ENCODE measurements at regions not wholly inside any gene's neighbourhood (a gene's known extent, or its start where the extent isn't known, plus 50 kb on each side); places are given as distances from the start of the nearest gene placed in this dataset.
A peak's percentile ranks its signal among the peaks of the same experiment; 100 is the strongest.

- Histone ChIP-seq H3K9me3 (ENCODE audit: control insufficient read depth in 2 of 2, low read length in 2 of 2) (no peaks in the 10 kb centered on the region), H3K36me3 (ENCODE audit: control insufficient read depth, insufficient read depth, low read length) (no peaks in the 10 kb centered on the region), H3K27ac (ENCODE audit: insufficient read depth, low read length, poor library complexity, severe bottlenecking) (no peak overlapping the region), H3K27me3 (ENCODE audit: control insufficient read depth, insufficient read depth, low read length) (no peaks in the 10 kb centered on the region), H3K4me1 (ENCODE audit: control insufficient read depth, insufficient read depth, low read length, poor library complexity, severe bottlenecking) (no peaks in the 10 kb centered on the region), H3K4me3 (ENCODE audit: low read depth, low read length) (no peak overlapping the region)
- Mint-ChIP-seq H3K9me3 (peaks cover 0 to 2% (median 0%) of the 10 kb centered on the region in 7 donors), H3K36me3 (no peaks in the 10 kb centered on the region), H3K4me1 (no peaks in the 10 kb centered on the region), H3K27ac (no peak overlapping the region), H3K4me3 (no peak overlapping the region), H3K27me3 (no peaks in the 10 kb centered on the region)
- no peak for DNase-seq
- no peak for ATAC-seq (ENCODE audit: low read depth in 2 of 2)
Observed at GRCh38 chr19:30880151-30880550, 469.1 kb downstream of the TSHZ3 start.

GRCh38 chr19:30879736-30880135, 469.5 kb downstream of the TSHZ3 start:
- no peak for ATAC-seq (ENCODE audit: low read depth in 2 of 2)
- H3K27ac ChIP-seq (ENCODE audit: insufficient read depth, low read length, poor library complexity, severe bottlenecking) = no peak overlapping the region
- Mint-ChIP-seq H3K27ac (peak overlapping the region in 1 of 3 donors; percentile 54), H3K4me1 (no peaks in the 10 kb centered on the region), H3K4me3 (no peak overlapping the region), H3K36me3 (no peaks in the 10 kb centered on the region), H3K27me3 (no peaks in the 10 kb centered on the region), H3K9me3 (peaks cover 0 to 2% (median 0%) of the 10 kb centered on the region in 7 donors)
- DNase-seq = no peak
- H3K36me3 ChIP-seq (ENCODE audit: control insufficient read depth, insufficient read depth, low read length) = no peaks in the 10 kb centered on the region
- no peak overlapping the region for H3K4me3 ChIP-seq (ENCODE audit: low read depth, low read length)
- no peaks in the 10 kb centered on the region for H3K4me1 ChIP-seq (ENCODE audit: control insufficient read depth, insufficient read depth, low read length, poor library complexity, severe bottlenecking)
- no peaks in the 10 kb centered on the region for H3K9me3 ChIP-seq (ENCODE audit: control insufficient read depth in 2 of 2, low read length in 2 of 2)
- H3K27me3 ChIP-seq (ENCODE audit: control insufficient read depth, insufficient read depth, low read length) = no peaks in the 10 kb centered on the region

- Histone ChIP-seq H3K4me1 (ENCODE audit: control insufficient read depth, insufficient read depth, low read length, poor library complexity, severe bottlenecking) (no peaks in the 10 kb centered on the region), H3K36me3 (ENCODE audit: control insufficient read depth, insufficient read depth, low read length) (no peaks in the 10 kb centered on the region), H3K27me3 (ENCODE audit: control insufficient read depth, insufficient read depth, low read length) (no peaks in the 10 kb centered on the region), H3K27ac (ENCODE audit: insufficient read depth, low read length, poor library complexity, severe bottlenecking) (no peak overlapping the region), H3K4me3 (ENCODE audit: low read depth, low read length) (no peak overlapping the region), H3K9me3 (ENCODE audit: control insufficient read depth in 2 of 2, low read length in 2 of 2) (no peaks in the 10 kb centered on the region)
- Mint-ChIP-seq H3K36me3 (no peaks in the 10 kb centered on the region), H3K27ac (peak overlapping the region in 1 of 3 donors; percentile 54), H3K9me3 (peaks cover 0 to 2% (median 0%) of the 10 kb centered on the region in 7 donors), H3K4me3 (no peak overlapping the region), H3K27me3 (no peaks in the 10 kb centered on the region), H3K4me1 (no peaks in the 10 kb centered on the region)
- no peak for DNase-seq
- no peak for ATAC-seq (ENCODE audit: low read depth in 2 of 2)
Observed at GRCh38 chr19:30879225-30879624, 470.0 kb downstream of the TSHZ3 start.

GRCh38 chr19:30878495-30878894, 470.7 kb downstream of the TSHZ3 start:
- DNase-seq = no peak
- no peaks in the 10 kb centered on the region for H3K4me1 Mint-ChIP-seq
- H3K27me3 ChIP-seq (ENCODE audit: control insufficient read depth, insufficient read depth, low read length) = no peaks in the 10 kb centered on the region
- no peak overlapping the region for H3K4me3 Mint-ChIP-seq
- H3K9me3 ChIP-seq (ENCODE audit: control insufficient read depth in 2 of 2, low read length in 2 of 2) = no peaks in the 10 kb centered on the region
- no peaks in the 10 kb centered on the region for H3K4me1 ChIP-seq (ENCODE audit: control insufficient read depth, insufficient read depth, low read length, poor library complexity, severe bottlenecking)
- peaks cover 0 to 2% (median 0%) of the 10 kb centered on the region in 7 donors for H3K9me3 Mint-ChIP-seq
- no peaks in the 10 kb centered on the region for H3K27me3 Mint-ChIP-seq
- no peaks in the 10 kb centered on the region for H3K36me3 ChIP-seq (ENCODE audit: control insufficient read depth, insufficient read depth, low read length)
- no peak for ATAC-seq (ENCODE audit: low read depth in 2 of 2)
- peak overlapping the region in 1 of 3 donors; percentile 0 for H3K27ac Mint-ChIP-seq
- H3K4me3 ChIP-seq (ENCODE audit: low read depth, low read length) = no peak overlapping the region
- no peak overlapping the region for H3K27ac ChIP-seq (ENCODE audit: insufficient read depth, low read length, poor library complexity, severe bottlenecking)
- no peaks in the 10 kb centered on the region for H3K36me3 Mint-ChIP-seq

- DNase-seq (no peak), ATAC-seq (ENCODE audit: low read depth in 2 of 2) (no peak)
- Mint-ChIP-seq H3K9me3 (peaks cover 0 to 2% (median 0%) of the 10 kb centered on the region in 7 donors), H3K36me3 (no peaks in the 10 kb centered on the region), H3K27ac (no peak overlapping the region), H3K4me1 (no peaks in the 10 kb centered on the region), H3K4me3 (no peak overlapping the region), H3K27me3 (no peaks in the 10 kb centered on the region)
- H3K9me3 ChIP-seq (ENCODE audit: control insufficient read depth in 2 of 2, low read length in 2 of 2) = no peaks in the 10 kb centered on the region
- no peaks in the 10 kb centered on the region for H3K27me3 ChIP-seq (ENCODE audit: control insufficient read depth, insufficient read depth, low read length)
- no peak overlapping the region for H3K27ac ChIP-seq (ENCODE audit: insufficient read depth, low read length, poor library complexity, severe bottlenecking)
- no peak overlapping the region for H3K4me3 ChIP-seq (ENCODE audit: low read depth, low read length)
- H3K4me1 ChIP-seq (ENCODE audit: control insufficient read depth, insufficient read depth, low read length, poor library complexity, severe bottlenecking) = no peaks in the 10 kb centered on the region
- no peaks in the 10 kb centered on the region for H3K36me3 ChIP-seq (ENCODE audit: control insufficient read depth, insufficient read depth, low read length)
Observed at GRCh38 chr19:30877661-30878113, 471.5 kb downstream of the TSHZ3 start.

GRCh38 chr19:30873691-30874090, 475.5 kb downstream of the TSHZ3 start:
- Mint-ChIP-seq H3K4me3 (no peak overlapping the region), H3K27ac (no peak overlapping the region), H3K36me3 (no peaks in the 10 kb centered on the region)

GRCh38 chr19:30873003-30873402, 476.2 kb downstream of the TSHZ3 start:
- H3K4me1 Mint-ChIP-seq = no peaks in the 10 kb centered on the region
- H3K36me3 Mint-ChIP-seq = no peaks in the 10 kb centered on the region

More at GRCh38 chr19:30873691-30874090, 475.5 kb downstream of the TSHZ3 start:
- ATAC-seq (ENCODE audit: low read depth in 2 of 2) (no peak), DNase-seq (no peak)
- no peaks in the 10 kb centered on the region for H3K4me1 ChIP-seq (ENCODE audit: control insufficient read depth, insufficient read depth, low read length, poor library complexity, severe bottlenecking)
- H3K4me3 ChIP-seq (ENCODE audit: low read depth, low read length) = no peak overlapping the region
- H3K27me3 Mint-ChIP-seq = no peaks in the 10 kb centered on the region
- H3K9me3 ChIP-seq (ENCODE audit: control insufficient read depth in 2 of 2, low read length in 2 of 2) = no peaks in the 10 kb centered on the region
- H3K9me3 Mint-ChIP-seq = no peaks in the 10 kb centered on the region
- H3K27ac ChIP-seq (ENCODE audit: insufficient read depth, low read length, poor library complexity, severe bottlenecking) = no peak overlapping the region
- H3K36me3 ChIP-seq (ENCODE audit: control insufficient read depth, insufficient read depth, low read length) = no peaks in the 10 kb centered on the region
- no peaks in the 10 kb centered on the region for H3K27me3 ChIP-seq (ENCODE audit: control insufficient read depth, insufficient read depth, low read length)
- H3K4me1 Mint-ChIP-seq = no peaks in the 10 kb centered on the region

GRCh38 chr19:30871979-30872378, 477.3 kb downstream of the TSHZ3 start:
- ATAC-seq (ENCODE audit: low read depth in 2 of 2) = no peak

More at GRCh38 chr19:30873003-30873402, 476.2 kb downstream of the TSHZ3 start:
- H3K27ac ChIP-seq (ENCODE audit: insufficient read depth, low read length, poor library complexity, severe bottlenecking) = no peak overlapping the region
- H3K36me3 ChIP-seq (ENCODE audit: control insufficient read depth, insufficient read depth, low read length) = no peaks in the 10 kb centered on the region
- peaks cover 0 to under 1% (median 0%) of the 10 kb centered on the region in 7 donors for H3K9me3 Mint-ChIP-seq
- no peak overlapping the region for H3K4me3 ChIP-seq (ENCODE audit: low read depth, low read length)
- H3K9me3 ChIP-seq (ENCODE audit: control insufficient read depth in 2 of 2, low read length in 2 of 2) = no peaks in the 10 kb centered on the region
- H3K27me3 Mint-ChIP-seq = no peaks in the 10 kb centered on the region
- no peaks in the 10 kb centered on the region for H3K27me3 ChIP-seq (ENCODE audit: control insufficient read depth, insufficient read depth, low read length)
- ATAC-seq (ENCODE audit: low read depth in 2 of 2) (no peak), DNase-seq (no peak)
- H3K4me3 Mint-ChIP-seq = no peak overlapping the region
- H3K27ac Mint-ChIP-seq = no peak overlapping the region
- H3K4me1 ChIP-seq (ENCODE audit: control insufficient read depth, insufficient read depth, low read length, poor library complexity, severe bottlenecking) = no peaks in the 10 kb centered on the region

More at GRCh38 chr19:30871979-30872378, 477.3 kb downstream of the TSHZ3 start:
- Mint-ChIP-seq H3K36me3 (no peaks in the 10 kb centered on the region), H3K4me1 (no peaks in the 10 kb centered on the region), H3K27me3 (no peaks in the 10 kb centered on the region), H3K4me3 (no peak overlapping the region), H3K9me3 (peaks cover 0 to 3% (median 0%) of the 10 kb centered on the region in 7 donors), H3K27ac (no peak overlapping the region)
- Histone ChIP-seq H3K9me3 (ENCODE audit: control insufficient read depth in 2 of 2, low read length in 2 of 2) (no peaks in the 10 kb centered on the region), H3K4me3 (ENCODE audit: low read depth, low read length) (no peak overlapping the region), H3K4me1 (ENCODE audit: control insufficient read depth, insufficient read depth, low read length, poor library complexity, severe bottlenecking) (no peaks in the 10 kb centered on the region), H3K36me3 (ENCODE audit: control insufficient read depth, insufficient read depth, low read length) (no peaks in the 10 kb centered on the region), H3K27me3 (ENCODE audit: control insufficient read depth, insufficient read depth, low read length) (no peaks in the 10 kb centered on the region), H3K27ac (ENCODE audit: insufficient read depth, low read length, poor library complexity, severe bottlenecking) (no peak overlapping the region)
- DNase-seq = no peak

Measured in CD4-positive, CD25-positive, alpha-beta regulatory T cell (primary cell).